Heart left ventricle (tissue), 16 donors: ENCODE measurements at regions not wholly inside any gene's neighbourhood (a gene's known extent, or its start where the extent isn't known, plus 50 kb on each side); places are given as distances from the start of the nearest gene placed in this dataset.
"Not testable (repeated sequence)": the region's sequence is repeated elsewhere in the genome, so short reads cannot be mapped to it uniquely, and the experiment has no call there.

Experiments
- ATAC-seq, 4 donors: fragments of 200-7000 bp; cut with Tn5 transposase; one replicate each; pipeline ENCODE4 v1.9.1; 2020 to 2022; ENCODE audit warnings: moderate library complexity in 4 of 4, mild to moderate bottlenecking in 3 of 4, moderate number of reproducible peaks in 1 of 4
- DNase-seq, 5 donors: peaks; one replicate each; pipeline ENCODE4 v3.0.0-alpha.2; 2020
- H3K27ac ChIP-seq, 12 donors: fragments of 200-600 bp; sonication (generic) in 4 of 12; one replicate each; pipeline versions ENCODE4 v1.5.0 to v1.8.0; 2016 to 2022; ENCODE audit warnings: mild to moderate bottlenecking in 2 of 12
- H3K27me3 ChIP-seq, 9 donors: fragments of 200-600 bp; sonication (generic) in 2 of 9; one replicate each; pipeline versions ENCODE4 v1.5.1 to v1.8.0; 2016 to 2022; ENCODE audit warnings: mild to moderate bottlenecking in 3 of 9
- H3K36me3 ChIP-seq, 9 donors: fragments of 200-600 bp; sonication (generic) in 2 of 9; one replicate each; pipeline versions ENCODE4 v1.5.0 to v1.8.0; 2018 to 2022; ENCODE audit warnings: mild to moderate bottlenecking in 2 of 9
- H3K4me1 ChIP-seq, 12 donors: fragments of 200-600 bp; sonication (generic) in 4 of 12; one replicate each; pipeline versions ENCODE4 v1.5.0 to v1.8.0; 2016 to 2022; ENCODE audit warnings: mild to moderate bottlenecking in 3 of 12
- H3K4me3 ChIP-seq, 12 donors: fragments of 200-600 bp; sonication (generic) in 4 of 12; one replicate each; pipeline versions ENCODE4 v1.5.0 to v1.8.0; 2017 to 2022; ENCODE audit warnings: mild to moderate bottlenecking in 9 of 12, moderate library complexity in 4 of 12
- H3K9me3 ChIP-seq, 12 donors: fragments of 200-600 bp; sonication (generic) in 4 of 12; one replicate each; pipeline versions ENCODE4 v1.5.0 to v1.8.0; 2016 to 2022; ENCODE audit warnings: mild to moderate bottlenecking in 1 of 12
- CTCF ChIP-seq, 12 donors: fragments of 200-600 bp; sonication (generic) in 4 of 12; IDR thresholded peaks; one replicate each; pipeline versions ENCODE4 v1.5.0 to v1.8.0; 2018 to 2022; ENCODE audit warnings: antibody characterized with exemption in 12 of 12, mild to moderate bottlenecking in 5 of 12
- POLR2A ChIP-seq, 2 donors: fragments of 450-650 bp; IDR thresholded peaks; one replicate each; pipeline ENCODE4 v1.6.1; 2017; ENCODE audit warnings: antibody characterized with exemption in 2 of 2, mild to moderate bottlenecking in 2 of 2, moderate library complexity in 2 of 2
- WGBS, 4 donors: extraction: QIAGEN DNeasy Blood & Tissue Kit in 2 of 4; methylation state at CpG; one replicate each; pipeline versions ENCODE4 v1.1.5 to v1.1.7; 2013 to 2018; 5-methylcytosine and 5-hydroxymethylcytosine counted together
- intact Hi-C, 10 donors: fragments of 100-400 bp; cut with DNase I; formaldehyde crosslinking; loops; one replicate each; pipeline versions ENCODE4 v1.11.1 to v1.14.2; 2022
- donor health status: ischemic (EF 13 %, LVEDD 7.1; RV severe dilation, severe dysfunction).
- donor health status: healthy with polysubstance abuse.
- donor health status: DM: no; HTN: yes; CAD: no.
- donor health status: DM: no; HTN: no; CAD: no.
- donor health status: ischemic (EF 25% LVEDD 6.9; RV normal size, moderate dysfunction).
- donor health status: ischemic (EF 25% LVEDD 5.7; RV mildly dilated, moderate dysfunction).
- donor health status: healthy.
- donor health status: DM: yes; HTN: yes; CAD: no.
- donor health status: ischemic (EF 35%, LVEDD 5.7; RV mildly dilated, moderate dysfunction).
- donor health status: nonischemic (EF 11% LVEDD 7.7; RV severe dilation, severe dysfunction).
- donor health status: DM: yes; HTN: yes; CAD: no.
- donor health status: PGD.
- donor health status: ischemic (EF 29% LVEDD 5.4; RV normal size, mild dysfunction).
- donor health status: nonischemic (EF 23%, LVEDD 6.1; RV moderate dilation, normal function).

- Histone ChIP-seq H3K4me1 (no peaks in the 10 kb centered on the region), H3K36me3 (no peaks in the 10 kb centered on the region), H3K9me3 (peaks cover 0 to 26% (median 2%) of the 10 kb centered on the region in 12 donors), H3K4me3 (no peak overlapping the region), H3K27ac (no peak overlapping the region), H3K27me3 (no peaks in the 10 kb centered on the region)
- ATAC-seq, result no peak
- TF ChIP-seq CTCF (IDR thresholded peaks at IDR 0.05), result no peak
- no peak for TF ChIP-seq POLR2A (IDR thresholded peaks at IDR 0.05)
- 81 to 89% (median 85%) methylated on average over 6 of the region's 6 CpGs for WGBS, 4 donors
- intact Hi-C loops, result no loop called here
- DNase-seq, result no peak
Observed at GRCh38 chr18:1034971-1035370, 130.3 kb downstream of the ADCYAP1 start.

- Histone ChIP-seq H3K27ac (no peak overlapping the region), H3K4me3 (no peak overlapping the region), H3K4me1 (no peaks in the 10 kb centered on the region), H3K36me3 (no peaks in the 10 kb centered on the region), H3K9me3 (peaks cover 0 to 9% (median 0%) of the 10 kb centered on the region in 12 donors), H3K27me3 (no peaks in the 10 kb centered on the region)
- ATAC-seq, result no peak
- intact Hi-C loops, result no loop called here
- TF ChIP-seq POLR2A (IDR thresholded peaks at IDR 0.05) (no peak), CTCF (IDR thresholded peaks at IDR 0.05) (no peak)
- DNase-seq, result no peak
- 70 to 79% (median 74%) methylated on average over 3 of the region's 3 CpGs for WGBS, 4 donors
Observed at GRCh38 chr18:1036926-1037325, 132.3 kb downstream of the ADCYAP1 start.

GRCh38 chr18:1037776-1038175, 133.1 kb downstream of the ADCYAP1 start:
- intact Hi-C loops, result no loop called here
- Histone ChIP-seq H3K4me1 (no peaks in the 10 kb centered on the region), H3K27ac (no peak overlapping the region), H3K27me3 (no peaks in the 10 kb centered on the region), H3K4me3 (no peak overlapping the region), H3K9me3 (peaks cover 0 to 8% (median 0%) of the 10 kb centered on the region in 12 donors), H3K36me3 (no peaks in the 10 kb centered on the region)
- no peak for DNase-seq
- no peak for TF ChIP-seq POLR2A (IDR thresholded peaks at IDR 0.05)
- TF ChIP-seq CTCF (IDR thresholded peaks at IDR 0.05), result no peak
- 47 to 49% (median 48%) methylated on average over 2 of the region's 2 CpGs for WGBS, 4 donors
- no peak for ATAC-seq

- peaks cover 0 to 8% (median 0%) of the 10 kb centered on the region in 12 donors for H3K9me3 ChIP-seq
- H3K27me3 ChIP-seq, result no peaks in the 10 kb centered on the region
- no peak for TF ChIP-seq CTCF (IDR thresholded peaks at IDR 0.05)
- TF ChIP-seq POLR2A (IDR thresholded peaks at IDR 0.05), result no peak
- H3K36me3 ChIP-seq, result no peaks in the 10 kb centered on the region
- no peak overlapping the region for H3K4me3 ChIP-seq
- intact Hi-C loops, result no loop called here
- H3K4me1 ChIP-seq, result no peaks in the 10 kb centered on the region
- 87 to 89% (median 88%) methylated on average over 7 of the region's 7 CpGs for WGBS, 4 donors
- ATAC-seq (no peak), DNase-seq (no peak)
- no peak overlapping the region for H3K27ac ChIP-seq
Observed at GRCh38 chr18:1039421-1039820, 134.8 kb downstream of the ADCYAP1 start.

- intact Hi-C loops, H3K27ac ChIP-seq, ATAC-seq, H3K36me3 ChIP-seq, H3K27me3 ChIP-seq, H3K9me3 ChIP-seq, H3K4me3 ChIP-seq, H3K4me1 ChIP-seq, DNase-seq: not testable (repeated sequence)
- 36 to 71% (median 62%) methylated on average over 2 of the region's 2 CpGs for WGBS, 4 donors
Observed at GRCh38 chr18:1043039-1043438, 138.4 kb downstream of the ADCYAP1 start.
